Keratinocyte (primary cell): ENCODE measurements at regions not wholly inside any gene's neighbourhood (a gene's known extent, or its start where the extent isn't known, plus 50 kb on each side); places are given as distances from the start of the nearest gene placed in this dataset.

Experiments
- DNase-seq: peaks from one replicate; pipeline ENCODE4 v3.0.0-alpha.2; 2011; ENCODE audit warnings: low read depth, missing footprints, low spot score
- FAIRE-seq: peaks from 2 replicates; lab custom pipeline; 2011; peaks lifted over from hg19 to GRCh38; lab: Jason Lieb, UNC
- H2AFZ ChIP-seq: 2 replicates; pipeline ENCODE4 v1.6.0; 2012; ENCODE audit warnings: low read length, control low read depth, inconsistent platforms; ENCODE audit not compliant: control insufficient read depth
- H3K27ac ChIP-seq: 2 replicates; pipeline ENCODE4 v1.5.1; 2011; ENCODE audit warnings: low read length; ENCODE audit not compliant: control insufficient read depth, insufficient read depth
- H3K27me3 ChIP-seq: 3 replicates; pipeline ENCODE4 v1.6.0; 2011; ENCODE audit warnings: low read length; ENCODE audit not compliant: control insufficient read depth, insufficient read depth; ENCODE audit errors: extremely low read depth
- H3K36me3 ChIP-seq, 2 experiments: 2 replicates in 1 of 2; 3 replicates in 1 of 2; pipeline ENCODE4 v1.5.1; 2011; ENCODE audit warnings: low read length in 2 of 2, mild to moderate bottlenecking in 1 of 2; ENCODE audit not compliant: control insufficient read depth in 2 of 2, insufficient read depth in 2 of 2; ENCODE audit errors: extremely low read depth in 1 of 2
- H3K4me1 ChIP-seq: 3 replicates; pipeline ENCODE4 v1.5.1; 2011; ENCODE audit warnings: low read length; ENCODE audit not compliant: control insufficient read depth, insufficient read depth; ENCODE audit errors: extremely low read depth
- H3K4me2 ChIP-seq: 3 replicates; pipeline ENCODE4 v1.6.0; 2011; ENCODE audit warnings: low read depth, low read length; ENCODE audit not compliant: control insufficient read depth, insufficient read depth; ENCODE audit errors: extremely low read depth
- H3K4me3 ChIP-seq, 3 experiments: fragments of 200-600 bp in 1 of 3; sonication (generic) in 1 of 3; 2 replicates in 2 of 3; 3 replicates in 1 of 3; pipeline ENCODE4 v1.5.1; 2011 to 2016; ENCODE audit warnings: low read length in 3 of 3, mild to moderate bottlenecking in 3 of 3, control low read depth in 2 of 3, inconsistent platforms in 1 of 3, low read depth in 1 of 3, mixed read lengths in 1 of 3, mixed run types in 1 of 3, moderate library complexity in 1 of 3; ENCODE audit not compliant: control insufficient read depth in 2 of 3, insufficient read depth in 2 of 3; ENCODE audit errors: extremely low read depth in 1 of 3
- H3K79me2 ChIP-seq: 2 replicates; pipeline ENCODE4 v1.6.0; 2012; ENCODE audit warnings: low read length; ENCODE audit not compliant: control insufficient read depth, insufficient read depth
- H3K9ac ChIP-seq: 3 replicates; pipeline ENCODE4 v1.6.0; 2011; ENCODE audit warnings: low read length; ENCODE audit not compliant: control insufficient read depth, insufficient read depth; ENCODE audit errors: extremely low read depth
- H3K9me1 ChIP-seq: 3 replicates; pipeline ENCODE4 v1.6.0; 2011; ENCODE audit warnings: low read length; ENCODE audit not compliant: control insufficient read depth, insufficient read depth; ENCODE audit errors: extremely low read depth
- H3K9me3 ChIP-seq: 2 replicates; pipeline ENCODE4 v1.5.1; 2012; ENCODE audit warnings: low read depth, low read length; ENCODE audit not compliant: control insufficient read depth
- H4K20me1 ChIP-seq: 3 replicates; pipeline ENCODE4 v1.6.0; 2011; ENCODE audit warnings: low read length; ENCODE audit not compliant: control insufficient read depth, insufficient read depth; ENCODE audit errors: extremely low read depth
- EZH2 ChIP-seq: IDR thresholded peaks from one replicate; pipeline ENCODE4 v1.6.1; 2012; ENCODE audit warnings: inconsistent platforms, mild to moderate bottlenecking, low read length, moderate library complexity
- dilution Hi-C: fragments of 300-500 bp; cut with MboI; formaldehyde crosslinking; loops from one replicate; pipeline ENCODE4 v1.7.0; 2020; ENCODE audit warnings: low sequenced_read_pairs; ENCODE audit not compliant: extremely low pct_ligation_motif_present
- TF ChIP-seq, protein P1 (sequence below), 3 experiments: IDR thresholded peaks in 1 of 3; conservative IDR thresholded peaks in 1 of 3; optimal IDR thresholded peaks in 1 of 3; 2 replicates in 2 of 3; 3 replicates in 1 of 3; pipeline versions ENCODE3 to v1.5.1; 2011; ENCODE audit warnings: low read length in 3 of 3, mild to moderate bottlenecking in 3 of 3, moderate library complexity in 2 of 3, control low read depth in 1 of 3, inconsistent platforms in 1 of 3; ENCODE audit not compliant: insufficient read depth in 2 of 3; ENCODE audit errors: extremely low read depth in 1 of 3

- Histone ChIP-seq H3K36me3 (no peaks in the 10 kb centered on the region), H3K27ac (no peak overlapping the region), H3K9me1 (no peaks in the 10 kb centered on the region), H3K9ac (no peak overlapping the region), H3K4me1 (no peaks in the 10 kb centered on the region), H3K4me3 (no peak overlapping the region), H3K79me2 (no peaks in the 10 kb centered on the region), H3K9me3 (no peaks in the 10 kb centered on the region), H3K4me2 (no peak overlapping the region), H3K27me3 (no peaks in the 10 kb centered on the region), H2AFZ (no peak overlapping the region), H4K20me1 (no peaks in the 10 kb centered on the region)
- DNase-seq (no peak), FAIRE-seq (no peak)
- TF ChIP-seq, protein P1, sequence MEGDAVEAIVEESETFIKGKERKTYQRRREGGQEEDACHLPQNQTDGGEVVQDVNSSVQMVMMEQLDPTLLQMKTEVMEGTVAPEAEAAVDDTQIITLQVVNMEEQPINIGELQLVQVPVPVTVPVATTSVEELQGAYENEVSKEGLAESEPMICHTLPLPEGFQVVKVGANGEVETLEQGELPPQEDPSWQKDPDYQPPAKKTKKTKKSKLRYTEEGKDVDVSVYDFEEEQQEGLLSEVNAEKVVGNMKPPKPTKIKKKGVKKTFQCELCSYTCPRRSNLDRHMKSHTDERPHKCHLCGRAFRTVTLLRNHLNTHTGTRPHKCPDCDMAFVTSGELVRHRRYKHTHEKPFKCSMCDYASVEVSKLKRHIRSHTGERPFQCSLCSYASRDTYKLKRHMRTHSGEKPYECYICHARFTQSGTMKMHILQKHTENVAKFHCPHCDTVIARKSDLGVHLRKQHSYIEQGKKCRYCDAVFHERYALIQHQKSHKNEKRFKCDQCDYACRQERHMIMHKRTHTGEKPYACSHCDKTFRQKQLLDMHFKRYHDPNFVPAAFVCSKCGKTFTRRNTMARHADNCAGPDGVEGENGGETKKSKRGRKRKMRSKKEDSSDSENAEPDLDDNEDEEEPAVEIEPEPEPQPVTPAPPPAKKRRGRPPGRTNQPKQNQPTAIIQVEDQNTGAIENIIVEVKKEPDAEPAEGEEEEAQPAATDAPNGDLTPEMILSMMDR (optimal IDR thresholded peaks at IDR 0.05 in 1 of 3, IDR thresholded peaks at IDR 0.05 in 1 of 3, conservative IDR thresholded peaks at IDR 0.05 in 1 of 3; ENCODE audit: extremely low read depth in 1 of 3, insufficient read depth in 2 of 3, low read length in 3 of 3): no peak
- TF ChIP-seq EZH2: no peak
- dilution Hi-C loops: no loop called here
Measured at GRCh38 chrX:68915778-68916177, 87.0 kb downstream of the EFNB1 start.

DNA sequence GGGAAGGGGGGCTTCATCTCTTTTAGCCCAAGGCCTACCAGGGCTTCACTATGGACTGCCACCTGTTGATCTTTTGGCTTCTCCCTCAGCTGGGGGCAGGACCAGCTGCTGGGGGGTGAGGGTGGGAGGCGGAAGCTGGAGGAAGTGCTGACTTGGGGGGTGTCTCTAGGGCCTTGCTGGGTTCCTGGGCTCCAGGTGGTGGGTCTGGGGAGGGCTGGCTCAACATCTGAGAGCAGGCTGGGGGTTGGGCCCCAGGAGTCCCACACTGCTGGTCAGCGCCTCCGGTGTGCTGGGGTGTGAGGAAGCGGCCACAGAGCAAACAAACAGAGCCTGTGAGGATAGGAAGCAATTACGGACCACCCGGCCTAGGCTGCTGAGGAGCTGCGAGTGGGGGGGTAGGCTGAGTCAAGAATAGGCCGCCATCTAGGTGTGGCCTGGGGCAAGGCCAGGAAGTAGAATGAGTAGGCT, 85.7 kb downstream of the EFNB1 start:
- TF ChIP-seq, protein P1 (optimal IDR thresholded peaks at IDR 0.05 in 1 of 3, IDR thresholded peaks at IDR 0.05 in 1 of 3, conservative IDR thresholded peaks at IDR 0.05 in 1 of 3; ENCODE audit: extremely low read depth in 1 of 3, insufficient read depth in 2 of 3, low read length in 3 of 3): no peak
- no peak for TF ChIP-seq EZH2
- Histone ChIP-seq H3K27me3 (peaks cover 3% of the 10 kb centered on the region), H3K4me3 (no peak overlapping the region), H3K36me3 (no peaks in the 10 kb centered on the region), H4K20me1 (no peaks in the 10 kb centered on the region), H3K9me1 (no peaks in the 10 kb centered on the region), H3K27ac (no peak overlapping the region), H3K4me2 (no peak overlapping the region), H2AFZ (no peak overlapping the region), H3K9me3 (no peaks in the 10 kb centered on the region), H3K9ac (no peak overlapping the region), H3K4me1 (no peaks in the 10 kb centered on the region), H3K79me2 (no peaks in the 10 kb centered on the region)
- dilution Hi-C loops: no loop called here
- no peak for FAIRE-seq
- no peak for DNase-seq
